ENCODE measurements at regions not wholly inside any gene's neighbourhood (a gene's known extent, or its start where the extent isn't known, plus 50 kb on each side); places are given as distances from the start of the nearest gene placed in this dataset.

- Mint-ChIP-seq H3K4me3 (no peak overlapping the region), H3K27ac (no peak overlapping the region), H3K27me3 (peaks cover 1% of the 10 kb centered on the region), H3K36me3 (no peaks in the 10 kb centered on the region), H3K4me1 (no peaks in the 10 kb centered on the region), H3K9me3 (peaks cover 4% of the 10 kb centered on the region)
Measured at GRCh38 chr6:63371104-63371715, 51.4 kb upstream of the LGSN start.

- no peak overlapping the region for H3K4me3 Mint-ChIP-seq
- H3K4me1 Mint-ChIP-seq = no peaks in the 10 kb centered on the region
- H3K27ac Mint-ChIP-seq = no peak overlapping the region
- peaks cover 1% of the 10 kb centered on the region for H3K27me3 Mint-ChIP-seq
- H3K36me3 Mint-ChIP-seq = no peaks in the 10 kb centered on the region
- H3K9me3 Mint-ChIP-seq = peaks cover 4% of the 10 kb centered on the region
Measured at GRCh38 chr6:63372951-63373533, 53.3 kb upstream of the LGSN start.

GRCh38 chr6:63389191-63389844 is 69.5 kb upstream of the LGSN start:
- no peaks in the 10 kb centered on the region for H3K9me3 Mint-ChIP-seq
- H3K27me3 Mint-ChIP-seq = no peaks in the 10 kb centered on the region
- H3K27ac Mint-ChIP-seq = no peak overlapping the region
- no peaks in the 10 kb centered on the region for H3K4me1 Mint-ChIP-seq
- H3K36me3 Mint-ChIP-seq = no peaks in the 10 kb centered on the region
- no peak overlapping the region for H3K4me3 Mint-ChIP-seq

- Mint-ChIP-seq H3K4me3 (no peak overlapping the region), H3K9me3 (no peaks in the 10 kb centered on the region), H3K36me3 (no peaks in the 10 kb centered on the region), H3K4me1 (no peaks in the 10 kb centered on the region), H3K27me3 (peaks cover 3% of the 10 kb centered on the region), H3K27ac (no peak overlapping the region)
Measured at GRCh38 chr6:63391203-63391970, 71.6 kb upstream of the LGSN start.

GRCh38 chr6:63392092-63392724 is 72.4 kb upstream of the LGSN start:
- Mint-ChIP-seq H3K27ac (no peak overlapping the region), H3K27me3 (peaks cover 5% of the 10 kb centered on the region), H3K36me3 (no peaks in the 10 kb centered on the region), H3K9me3 (no peaks in the 10 kb centered on the region), H3K4me1 (no peaks in the 10 kb centered on the region), H3K4me3 (no peak overlapping the region)

GRCh38 chr6:63394656-63395308 is 75.0 kb upstream of the LGSN start:
- Mint-ChIP-seq H3K4me1 (no peaks in the 10 kb centered on the region), H3K27me3 (peaks cover 5% of the 10 kb centered on the region), H3K4me3 (no peak overlapping the region), H3K27ac (no peak overlapping the region), H3K36me3 (no peaks in the 10 kb centered on the region), H3K9me3 (no peaks in the 10 kb centered on the region)

GRCh38 chr6:63395381-63395780 is 75.6 kb upstream of the LGSN start:
- no peak overlapping the region for H3K4me3 Mint-ChIP-seq
- no peak overlapping the region for H3K27ac Mint-ChIP-seq
- no peaks in the 10 kb centered on the region for H3K9me3 Mint-ChIP-seq
- H3K36me3 Mint-ChIP-seq = no peaks in the 10 kb centered on the region
- peaks cover 6% of the 10 kb centered on the region for H3K27me3 Mint-ChIP-seq
- H3K4me1 Mint-ChIP-seq = no peaks in the 10 kb centered on the region

- Mint-ChIP-seq H3K9me3 (no peaks in the 10 kb centered on the region), H3K4me3 (no peak overlapping the region), H3K36me3 (no peaks in the 10 kb centered on the region), H3K4me1 (no peaks in the 10 kb centered on the region), H3K27me3 (peaks cover 1% of the 10 kb centered on the region), H3K27ac (no peak overlapping the region)
Measured at GRCh38 chr6:63403725-63404124, 83.9 kb upstream of the LGSN start.

- Mint-ChIP-seq H3K9me3 (no peaks in the 10 kb centered on the region), H3K4me1 (no peaks in the 10 kb centered on the region), H3K36me3 (no peaks in the 10 kb centered on the region), H3K27ac (no peak overlapping the region), H3K4me3 (no peak overlapping the region), H3K27me3 (no peaks in the 10 kb centered on the region)
Measured at GRCh38 chr6:63410435-63411426, 90.9 kb upstream of the LGSN start.

- Mint-ChIP-seq H3K4me3 (no peak overlapping the region), H3K9me3 (peaks cover under 1% of the 10 kb centered on the region), H3K27ac (no peak overlapping the region), H3K27me3 (no peaks in the 10 kb centered on the region), H3K36me3 (no peaks in the 10 kb centered on the region), H3K4me1 (no peaks in the 10 kb centered on the region)
Measured at GRCh38 chr6:63415286-63415685, 95.5 kb upstream of the LGSN start.

- Mint-ChIP-seq H3K9me3 (peaks cover 6% of the 10 kb centered on the region), H3K4me1 (no peaks in the 10 kb centered on the region), H3K4me3 (no peak overlapping the region), H3K36me3 (peaks cover 1% of the 10 kb centered on the region), H3K27ac (no peak overlapping the region), H3K27me3 (peaks cover 2% of the 10 kb centered on the region)
Measured at GRCh38 chr6:63418741-63419140, 99.0 kb upstream of the LGSN start.

GRCh38 chr6:63424636-63425035 is 104.9 kb upstream of the LGSN start:
- no peak overlapping the region for H3K4me3 Mint-ChIP-seq
- H3K27me3 Mint-ChIP-seq = peaks cover 3% of the 10 kb centered on the region
- H3K27ac Mint-ChIP-seq = no peak overlapping the region
- H3K4me1 Mint-ChIP-seq = no peaks in the 10 kb centered on the region
- H3K9me3 Mint-ChIP-seq = peaks cover 6% of the 10 kb centered on the region
- H3K36me3 Mint-ChIP-seq = peaks cover 1% of the 10 kb centered on the region

- Mint-ChIP-seq H3K36me3 (peaks cover 1% of the 10 kb centered on the region), H3K4me1 (no peaks in the 10 kb centered on the region), H3K27me3 (peaks cover 3% of the 10 kb centered on the region), H3K9me3 (peaks cover 3% of the 10 kb centered on the region), H3K27ac (no peak overlapping the region), H3K4me3 (no peak overlapping the region)
Measured at GRCh38 chr6:63425493-63425892, 105.7 kb upstream of the LGSN start.

- Mint-ChIP-seq H3K27me3 (peaks cover 4% of the 10 kb centered on the region), H3K36me3 (no peaks in the 10 kb centered on the region), H3K4me3 (no peak overlapping the region), H3K27ac (no peak overlapping the region), H3K4me1 (no peaks in the 10 kb centered on the region), H3K9me3 (no peaks in the 10 kb centered on the region)
Measured at GRCh38 chr6:63426844-63427243, 107.1 kb upstream of the LGSN start.
